ENCODE measurements at regions not wholly inside any gene's neighbourhood (a gene's known extent, or its start where the extent isn't known, plus 50 kb on each side); places are given as distances from the start of the nearest gene placed in this dataset.
A peak's percentile ranks its signal among the peaks of the same experiment; 100 is the strongest.

- Histone ChIP-seq H2AK5ac (ENCODE audit: low read depth, low read length) (no peak overlapping the region), H2AFZ (ENCODE audit: low read length) (no peak overlapping the region), H2BK20ac (ENCODE audit: low read length) (no peak overlapping the region), H4K8ac (ENCODE audit: extremely low read depth, insufficient read depth, low read length) (no peak overlapping the region), H3K56ac (replicated peaks; ENCODE audit: insufficient read length, low read depth, low read length) (no peak overlapping the region), H3K79me2 (ENCODE audit: control insufficient read depth in 1 of 2, insufficient read depth in 2 of 2, low read length in 2 of 2) (no peaks in the 10 kb centered on the region), H3K14ac (ENCODE audit: insufficient read length) (no peak overlapping the region), H3K4me1 (replicated peaks in 1 of 4; ENCODE audit: control insufficient read depth in 3 of 4, insufficient read depth in 4 of 4, low read length in 3 of 4) (peaks cover 5 to 11% (median 6%) of the 10 kb centered on the region in 4 experiments), H2BK15ac (ENCODE audit: low read length) (no peak overlapping the region), H2BK5ac (ENCODE audit: low read depth, low read length) (no peak overlapping the region), H3K23ac (ENCODE audit: insufficient read length) (no peak overlapping the region), H3K4ac (replicated peaks; ENCODE audit: insufficient read length, low read depth, low read length) (no peak overlapping the region), H3K18ac (ENCODE audit: extremely low read depth, low read length) (no peak overlapping the region), H3K27me3 (replicated peaks in 1 of 4; ENCODE audit: control insufficient read depth in 3 of 4, extremely low read depth in 1 of 4, insufficient read depth in 3 of 4, low read length in 3 of 4) (no peaks in the 10 kb centered on the region; a peak in 2 of 7 replicates), H4K91ac (replicated peaks; ENCODE audit: insufficient read length, low read length) (no peak overlapping the region), H3K4me2 (ENCODE audit: insufficient read depth in 1 of 2, low read depth in 2 of 2, low read length in 2 of 2) (no peak overlapping the region), H3K9ac (replicated peaks in 1 of 4; ENCODE audit: extremely low read depth in 1 of 4, low read depth in 3 of 4, low read length in 3 of 4) (no peak overlapping the region), H3K4me3 (ENCODE audit: extremely low read depth in 1 of 4, insufficient read depth in 2 of 4, low read depth in 3 of 4, low read length in 4 of 4) (no peak overlapping the region), H3K36me3 (ENCODE audit: control insufficient read depth in 2 of 4, insufficient read depth in 4 of 4, low read length in 3 of 4) (no peaks in the 10 kb centered on the region), H4K5ac (ENCODE audit: insufficient read length, low read depth, low read length) (no peak overlapping the region), H2BK120ac (replicated peaks; ENCODE audit: low read depth, low read length) (no peak overlapping the region), H3K79me1 (ENCODE audit: low read depth, low read length) (no peaks in the 10 kb centered on the region), H2BK12ac (ENCODE audit: low read depth, low read length) (no peak overlapping the region), H3K9me3 (ENCODE audit: insufficient read depth in 2 of 2, low read depth in 1 of 2, low read length in 1 of 2) (no peaks in the 10 kb centered on the region), H3K27ac (ENCODE audit: low read depth, low read length) (no peak overlapping the region), H3K23me2 (ENCODE audit: low read depth, low read length) (no peaks in the 10 kb centered on the region), H4K20me1 (replicated peaks in 1 of 2; ENCODE audit: control insufficient read depth in 1 of 2, insufficient read depth in 2 of 2, low read length in 2 of 2) (no peaks in the 10 kb centered on the region)
- POLR2A ChIA-PET (ENCODE audit: partially characterized antibody): interaction anchor here (1.1 kb wide), 1 partner anchor 144 kb away, joined by 3 read pairs; no protein-coding TSS in a partner anchor
- WGBS, 2 experiments (ENCODE audit: extremely low coverage in 1 of 2, insufficient coverage in 1 of 2, insufficient read length in 1 of 2, insufficient replicate concordance in 2 of 2, low coverage in 1 of 2, low lambda C conversion rate in 2 of 2, missing lambda C conversion rate in 1 of 2): 90% methylated on average over 7 of the region's 7 CpGs; no CpG with 5 or more reads in 1 of the 2 experiments
- CTCF ChIA-PET (ENCODE audit: partially characterized antibody): interaction anchor here (0.6 to 1.7 kb wide), 4 partner anchors 10 to 347 kb away, joined by 3 to 7 read pairs (median 3); no protein-coding TSS in a partner anchor
- DNase-seq (ENCODE audit: low read depth in 1 of 2, low spot score in 2 of 2) (no peak), FAIRE-seq (no peak)
- no peak for TF ChIP-seq CTBP2 (IDR thresholded peaks at IDR 0.05; ENCODE audit: borderline replicate concordance, insufficient read depth, insufficient read length, low read length)
- TF ChIP-seq RAD21 (IDR thresholded peaks at IDR 0.05 in 1 of 2, conservative IDR thresholded peaks at IDR 0.05 in 1 of 2; ENCODE audit: low read depth in 2 of 2, low read length in 2 of 2): peak; percentile 1 to 10; a peak in 1 of 4 replicates
Observed at GRCh38 chr15:70243686-70244540, 146.2 kb upstream of the TLE3 start.

Measured in H1 (cell line).